GM20431 (cell line): ENCODE measurements at regions not wholly inside any gene's neighbourhood (a gene's known extent, or its start where the extent isn't known, plus 50 kb on each side); places are given as distances from the start of the nearest gene placed in this dataset.

Experiments used
- in situ Hi-C: fragments of 300-500 bp; cut with MseI, MboI; formaldehyde crosslinking; loops from one replicate; pipeline ENCODE4 v1.15.0; 2020; ENCODE audit warnings: low sequenced_read_pairs; ENCODE audit not compliant: unreplicated experiment

- in situ Hi-C loops: loop anchor here (25.0 kb wide), 1 partner anchor 418 kb away; no protein-coding TSS in a partner anchor
Measured at GRCh38 chr2:190805126-190805525, 75.5 kb upstream of the GLS start.

DNA sequence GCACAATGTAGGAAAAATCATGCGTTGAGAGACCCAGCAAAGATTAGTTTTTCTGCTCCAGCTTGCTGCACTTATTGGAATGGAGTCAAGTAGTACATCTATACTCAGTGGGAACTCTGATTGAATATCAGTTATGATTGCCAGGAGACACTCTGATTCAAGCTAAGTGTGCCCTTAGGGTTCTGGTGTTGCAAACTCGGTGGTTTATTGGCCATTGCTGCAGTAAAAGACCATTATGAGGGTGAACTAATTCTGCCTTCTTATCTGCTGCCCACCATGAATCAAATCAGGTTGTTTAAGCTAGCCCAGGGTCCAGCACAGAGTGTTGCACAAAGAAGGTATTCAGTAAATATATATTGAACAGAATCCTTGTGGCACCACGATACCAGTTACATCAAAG is 74.8 kb upstream of the GLS start:
- in situ Hi-C loops: loop anchor here (25.0 kb wide), 1 partner anchor 419 kb away; no protein-coding TSS in a partner anchor

GRCh38 chr2:190807886-190808285 is 72.7 kb upstream of the GLS start:
- in situ Hi-C loops: loop anchor here (25.0 kb wide), 1 partner anchor 421 kb away; no protein-coding TSS in a partner anchor

DNA sequence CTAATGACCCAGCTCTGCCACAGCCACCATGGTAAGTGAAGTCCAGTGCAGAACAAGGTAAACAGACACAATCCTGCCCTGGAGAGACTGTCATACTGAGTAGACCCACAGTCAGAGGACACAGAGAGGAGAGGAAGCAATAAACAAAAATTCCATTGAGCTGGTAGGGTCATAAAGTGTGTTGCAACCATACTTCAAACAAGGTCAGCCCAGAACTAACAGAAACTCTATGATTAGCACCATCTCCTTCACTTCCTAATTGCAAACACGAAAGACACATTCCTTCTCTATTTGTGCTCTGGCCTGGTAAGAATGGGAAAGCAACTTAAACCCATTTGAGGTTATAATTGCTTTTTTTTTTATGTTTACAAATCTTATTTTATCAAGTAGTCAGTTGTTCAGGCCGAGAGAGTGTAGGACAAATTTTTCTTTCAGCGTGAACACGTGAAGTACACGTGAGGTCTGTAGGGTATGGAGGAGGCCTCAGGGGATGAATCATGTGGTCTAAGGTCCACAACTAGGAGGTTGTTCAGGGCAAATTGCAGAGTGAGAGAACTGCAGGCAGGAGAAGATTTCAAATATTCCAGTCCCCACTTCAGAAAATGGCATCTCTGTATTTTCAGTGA is 71.4 kb upstream of the GLS start:
- in situ Hi-C loops: loop anchor here (25.0 kb wide), 1 partner anchor 422 kb away; no protein-coding TSS in a partner anchor

DNA sequence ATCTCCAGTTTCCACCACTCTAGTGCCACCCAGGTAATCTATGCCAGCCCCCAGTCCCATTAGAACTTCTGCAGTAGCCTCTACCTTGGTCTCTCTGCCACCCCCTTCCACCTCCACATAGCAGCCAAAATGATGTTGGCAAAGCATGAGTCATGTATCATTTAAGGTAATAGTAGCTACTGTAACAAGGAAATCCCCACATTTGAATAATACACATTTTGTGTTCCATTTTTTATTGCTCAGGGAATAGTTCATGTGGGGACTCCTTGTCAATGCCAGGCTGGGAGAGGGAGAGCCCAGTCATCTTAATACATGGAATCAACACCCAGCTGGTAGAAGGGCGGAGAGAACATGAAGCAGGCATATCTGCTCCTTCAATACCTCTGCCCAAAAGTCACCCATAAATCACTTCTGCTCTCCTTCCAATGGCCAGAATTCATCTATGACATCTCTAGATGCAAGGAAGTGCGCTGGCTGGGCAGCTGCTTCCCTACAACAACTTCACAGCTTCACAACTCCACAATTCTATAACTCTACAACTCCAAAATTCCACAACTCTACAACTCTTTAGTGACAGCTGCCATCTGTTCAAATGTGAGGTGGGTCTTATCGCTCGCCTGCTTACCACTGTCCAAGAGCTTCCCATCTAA is 70.6 kb upstream of the GLS start:
- in situ Hi-C loops: loop anchor here (25.0 kb wide), 1 partner anchor 423 kb away; no protein-coding TSS in a partner anchor

- in situ Hi-C loops: loop anchor here (25.0 kb wide), 1 partner anchor 424 kb away; no protein-coding TSS in a partner anchor
Measured at GRCh38 chr2:190810981-190811587, 69.5 kb upstream of the GLS start.

- in situ Hi-C loops: loop anchor here (25.0 kb wide), 1 partner anchor 425 kb away; no protein-coding TSS in a partner anchor
Measured at GRCh38 chr2:190811811-190812210, 68.8 kb upstream of the GLS start.

- in situ Hi-C loops: loop anchor here (25.0 kb wide), 1 partner anchor 425 kb away; no protein-coding TSS in a partner anchor
Measured at GRCh38 chr2:190812506-190813294, 67.9 kb upstream of the GLS start.

DNA sequence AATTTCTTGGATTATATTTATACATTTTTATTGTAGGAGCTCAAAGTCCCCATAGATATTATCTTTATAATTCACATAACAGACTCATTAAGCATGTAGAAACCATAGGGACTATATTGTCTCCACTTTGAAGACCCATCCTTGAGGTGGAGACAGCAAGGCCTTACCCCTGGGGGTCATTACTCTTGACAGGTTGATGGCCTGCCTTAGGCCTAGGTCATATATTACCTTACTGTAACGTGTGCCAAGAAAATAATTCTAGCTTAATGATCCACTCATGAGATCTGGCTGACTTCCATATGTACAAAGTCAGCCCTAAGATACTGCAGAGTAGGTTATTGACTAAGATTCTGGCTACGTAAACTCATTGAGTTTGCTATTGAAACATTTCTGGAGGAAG is 65.4 kb upstream of the GLS start:
- in situ Hi-C loops: loop anchor here (25.0 kb wide), 1 partner anchor 428 kb away; no protein-coding TSS in a partner anchor

DNA sequence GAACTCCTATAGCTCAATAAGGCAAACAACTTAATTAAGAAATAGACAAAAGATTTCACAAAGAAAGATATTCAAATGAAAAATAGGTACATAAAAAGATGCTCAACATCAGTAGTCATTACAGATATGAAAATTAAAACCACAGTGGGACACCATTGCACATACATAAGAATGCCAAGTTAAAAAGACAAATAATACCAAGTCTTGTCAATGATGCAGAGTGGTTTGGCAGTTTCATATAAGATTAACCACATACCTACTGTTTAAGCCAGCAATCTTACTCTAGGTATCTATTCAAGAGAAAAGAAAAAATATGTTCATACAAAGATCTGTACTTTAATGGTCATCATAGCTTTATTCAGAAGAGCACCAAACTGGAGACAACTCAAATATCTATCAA is 63.5 kb upstream of the GLS start:
- in situ Hi-C loops: loop anchor here (25.0 kb wide), 1 partner anchor 430 kb away; no protein-coding TSS in a partner anchor

GRCh38 chr2:190819840-190820301 is 60.8 kb upstream of the GLS start:
- in situ Hi-C loops: loop anchor here (25.0 kb wide), 1 partner anchor 433 kb away; no protein-coding TSS in a partner anchor

- in situ Hi-C loops: loop anchor here (25.0 kb wide), 1 partner anchor 433 kb away; no protein-coding TSS in a partner anchor
Measured at GRCh38 chr2:190820416-190820815, 60.2 kb upstream of the GLS start.

- in situ Hi-C loops: loop anchor here (25.0 kb wide), 1 partner anchor 435 kb away; no protein-coding TSS in a partner anchor
Measured at GRCh38 chr2:190822043-190822442, 58.6 kb upstream of the GLS start.

DNA sequence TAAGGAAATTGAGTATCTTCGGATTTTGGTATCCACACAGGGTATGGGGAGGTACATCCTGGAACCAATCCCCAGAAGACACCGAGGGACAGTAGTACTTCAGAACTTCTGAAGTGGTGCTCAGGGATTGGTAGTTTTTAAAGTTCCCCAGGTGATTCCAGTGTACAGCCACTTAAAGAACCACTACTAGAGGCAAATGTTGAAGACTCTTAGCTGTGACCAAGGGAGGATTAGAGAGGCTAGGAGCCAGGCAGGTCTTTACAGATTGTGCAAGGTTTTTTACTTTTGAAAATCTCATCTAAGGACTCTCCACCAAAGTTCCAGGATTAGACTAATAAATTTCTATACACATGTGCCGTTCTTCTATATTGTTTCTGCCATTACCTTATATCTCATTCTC is 52.9 kb upstream of the GLS start:
- in situ Hi-C loops: no loop called here

DNA sequence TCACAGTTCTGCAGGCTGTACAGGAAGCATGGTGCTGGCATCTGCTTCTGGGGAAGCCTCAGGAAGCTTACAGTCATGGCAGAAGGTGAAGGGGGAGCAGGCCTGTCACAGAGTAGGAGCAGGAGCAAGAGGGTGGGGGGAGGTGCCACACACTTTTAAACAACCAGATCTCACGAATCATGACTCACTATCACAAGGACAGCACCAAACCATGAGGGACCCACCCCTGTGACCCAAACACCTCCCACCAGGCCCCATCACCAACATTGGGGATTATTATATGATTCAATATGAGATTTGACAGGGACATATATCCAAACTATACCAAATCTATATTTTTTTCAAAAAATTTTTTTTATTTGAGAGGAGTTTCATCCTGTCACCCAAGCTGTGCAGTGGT is 51.0 kb upstream of the GLS start:
- in situ Hi-C loops: no loop called here
